SH-SY5Y (cell line): ENCODE measurements at regions not wholly inside any gene's neighbourhood (a gene's known extent, or its start where the extent isn't known, plus 50 kb on each side); places are given as distances from the start of the nearest gene placed in this dataset.

ENCODE experiments used
- GATA2 ChIP-seq: IDR thresholded peaks from 2 replicates; pipeline ENCODE4 v1.6.1; 2011; ENCODE audit warnings: mild to moderate bottlenecking, low read depth, low read length
- GATA3 ChIP-seq: IDR thresholded peaks from 2 replicates; pipeline ENCODE4 v1.6.1; 2011; ENCODE audit warnings: low read depth, mild to moderate bottlenecking, low read length, moderate library complexity

DNA sequence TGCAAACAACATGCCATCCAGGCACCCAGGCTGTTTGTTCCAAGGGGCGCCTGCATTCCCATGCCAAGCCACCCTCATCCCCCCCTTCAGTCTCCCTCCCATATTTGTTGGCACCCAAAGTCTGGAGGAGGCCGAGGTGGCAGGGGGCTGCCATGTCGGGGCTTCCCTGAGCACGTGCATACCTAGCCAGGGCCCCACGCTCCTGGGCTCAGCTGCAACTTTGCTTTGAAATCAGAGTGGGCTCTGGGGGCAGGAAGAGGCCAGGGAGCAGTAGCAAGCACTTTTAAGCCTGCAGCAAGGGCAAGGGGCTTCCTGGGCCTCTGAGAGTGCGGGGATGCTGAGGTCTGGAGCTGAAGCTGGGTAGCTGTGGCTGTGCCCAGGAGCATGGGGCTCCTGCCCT, 655.9 kb upstream of the EYS start:
- no peak for TF ChIP-seq GATA2
- TF ChIP-seq GATA3, result no peak
